ENCODE measurements at regions not wholly inside any gene's neighbourhood (a gene's known extent, or its start where the extent isn't known, plus 50 kb on each side); places are given as distances from the start of the nearest gene placed in this dataset.
A peak's percentile ranks its signal among the peaks of the same experiment; 100 is the strongest.
"Not testable (repeated sequence)": the region's sequence is repeated elsewhere in the genome, so short reads cannot be mapped to it uniquely, and the experiment has no call there.

DNA sequence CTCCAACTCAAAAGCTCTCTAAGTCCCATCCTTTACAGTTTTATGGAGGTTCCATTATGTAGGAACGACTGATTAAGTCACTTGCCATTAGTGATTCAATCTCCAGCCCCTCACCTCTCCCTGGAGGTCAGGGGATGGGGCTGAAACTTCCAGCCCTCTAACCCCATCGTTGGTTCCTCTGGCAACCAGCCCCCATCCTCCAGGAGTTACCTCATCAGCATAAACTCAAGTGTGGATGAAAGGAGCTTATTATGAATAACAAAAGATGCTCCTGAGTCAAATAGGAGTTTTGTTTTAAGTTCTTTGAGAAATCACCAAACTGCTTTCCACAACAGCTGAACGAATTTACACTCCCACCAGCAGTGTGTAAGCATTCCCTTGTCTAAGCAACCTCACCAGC, 494.3 kb upstream of the AUTS2 start:
- no peak for DNase-seq
- intact Hi-C loops (cut with DNase I), result no loop called here

- intact Hi-C loops (cut with DNase I), result no loop called here
- no peak for DNase-seq
Measured at GRCh38 chr7:69105092-69105491, 493.2 kb upstream of the AUTS2 start.

DNA sequence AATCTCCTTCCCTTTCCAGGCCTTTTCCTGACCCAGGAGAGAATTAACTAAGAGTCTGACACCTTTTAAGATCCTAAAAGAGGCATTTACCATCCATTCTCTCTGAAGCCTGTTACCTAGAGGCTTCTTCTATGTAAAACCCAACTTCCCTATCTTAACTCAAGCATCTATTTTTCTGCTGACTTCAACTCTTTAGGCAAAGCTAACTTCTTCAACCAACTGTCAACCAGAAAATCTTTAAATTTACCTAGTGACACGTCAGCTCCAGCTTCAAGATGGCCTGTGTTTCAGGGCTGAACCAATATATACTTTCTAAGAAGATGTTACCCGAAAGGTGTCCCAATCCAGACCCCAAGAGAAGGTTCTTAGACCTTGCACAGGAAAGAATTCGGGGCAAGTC, 492.3 kb upstream of the AUTS2 start:
- intact Hi-C loops (cut with DNase I), result no loop called here
- no peak for DNase-seq

DNA sequence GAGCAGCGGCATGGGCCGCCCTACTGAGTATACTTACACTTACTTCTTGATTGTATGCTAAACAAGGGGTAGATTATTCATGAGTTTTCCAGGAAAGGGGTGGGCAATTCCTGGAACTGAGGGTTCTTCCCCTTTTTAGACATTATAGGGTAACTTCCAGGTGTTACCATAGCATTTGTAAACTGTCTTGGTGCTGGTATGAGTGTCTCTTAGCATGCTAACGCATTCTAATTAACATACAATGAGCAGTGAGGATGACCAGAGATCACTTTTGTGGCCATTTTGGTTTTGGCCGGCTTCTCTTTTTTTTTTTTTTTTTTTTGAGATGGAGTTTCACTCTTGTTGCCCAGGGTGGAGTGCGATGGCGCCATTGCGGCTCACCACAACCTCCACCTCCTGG, 491.8 kb upstream of the AUTS2 start:
- DNase-seq; intact Hi-C loops (cut with DNase I): not testable (repeated sequence)

DNA sequence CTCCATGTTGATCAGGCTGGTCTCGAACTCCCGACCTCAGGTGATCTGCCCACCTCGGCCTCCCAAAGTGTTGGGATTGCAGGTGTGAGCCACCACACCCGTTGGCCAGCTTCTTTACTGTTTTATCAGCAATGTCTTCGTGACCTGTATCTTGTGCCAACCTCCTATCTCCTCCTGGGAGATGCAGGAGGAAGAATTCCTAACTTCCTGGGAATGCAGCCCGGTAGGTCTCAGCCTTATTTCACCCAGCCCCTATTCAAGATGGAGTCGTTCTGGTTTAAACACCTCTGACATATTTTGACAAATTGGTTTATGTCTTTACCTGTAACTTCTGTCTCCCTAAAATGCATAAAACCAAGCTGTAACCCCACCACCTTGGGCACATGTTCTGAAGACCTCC, 491.3 kb upstream of the AUTS2 start:
- DNase-seq; intact Hi-C loops (cut with DNase I): not testable (repeated sequence)

GRCh38 chr7:69108097-69108496, 490.2 kb upstream of the AUTS2 start:
- intact Hi-C loops (cut with DNase I), result no loop called here
- DNase-seq, result no peak

GRCh38 chr7:69109246-69109645, 489.0 kb upstream of the AUTS2 start:
- intact Hi-C loops (cut with DNase I), result no loop called here
- no peak for DNase-seq

DNA sequence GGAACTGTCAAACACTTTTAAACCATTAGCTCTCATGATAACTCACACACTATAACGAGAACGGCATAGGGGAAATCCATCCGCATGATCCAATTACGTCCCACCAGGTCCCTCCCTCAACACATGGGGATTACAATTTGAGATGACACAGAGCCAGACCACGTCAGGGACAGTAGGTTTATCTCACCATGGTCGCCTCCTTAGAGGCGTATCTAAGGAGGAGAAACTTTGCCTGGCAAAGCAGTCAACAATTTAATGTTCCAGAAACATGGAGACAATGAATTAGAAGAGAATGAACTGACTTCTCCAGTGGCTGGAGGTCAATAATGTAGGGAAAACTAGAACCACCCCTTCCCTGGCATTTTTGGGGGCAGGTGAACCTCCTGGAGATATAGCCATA, 488.4 kb upstream of the AUTS2 start:
- no peak for DNase-seq
- intact Hi-C loops (cut with DNase I), result no loop called here

DNA sequence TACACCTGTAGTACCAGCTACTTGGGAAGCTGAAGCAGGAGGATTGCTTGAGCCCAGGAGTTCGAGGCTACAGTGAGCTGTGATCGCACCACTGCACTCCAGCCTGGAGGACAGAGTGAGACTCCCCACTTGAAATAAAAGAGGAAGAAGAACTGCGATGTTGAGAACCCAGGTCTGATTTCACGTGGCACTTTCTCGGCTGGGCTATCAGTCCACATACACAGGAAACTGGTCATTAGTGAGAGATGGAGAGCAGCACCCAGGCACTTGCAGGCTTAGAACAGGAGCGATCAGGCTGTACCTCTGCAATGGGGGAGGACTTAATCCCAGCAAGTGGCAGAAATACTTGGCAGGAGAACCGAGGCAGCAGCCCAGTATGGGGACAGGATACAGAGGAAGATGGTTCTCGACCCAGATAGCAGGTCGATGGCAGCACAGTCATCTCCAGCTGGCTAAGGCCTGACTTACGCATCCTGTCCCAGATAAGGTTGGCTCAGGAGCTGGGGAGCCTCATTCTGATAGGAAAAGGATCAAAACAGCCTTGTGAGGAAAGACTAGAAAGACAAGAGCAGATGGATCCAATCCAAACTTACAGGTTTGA, 487.7 kb upstream of the AUTS2 start:
- DNase-seq, result peak in 1 of 10 donors; percentile 75
- intact Hi-C loops (cut with DNase I), result no loop called here

- DNase-seq, result no peak
Measured at GRCh38 chr7:69114374-69114773, 483.9 kb upstream of the AUTS2 start.

GRCh38 chr7:69115788-69116187, 482.5 kb upstream of the AUTS2 start:
- no peak for DNase-seq

More at GRCh38 chr7:69114374-69114773, 483.9 kb upstream of the AUTS2 start:
- intact Hi-C loops (cut with DNase I), result no loop called here

GRCh38 chr7:69116196-69116595, 482.1 kb upstream of the AUTS2 start:
- intact Hi-C loops (cut with DNase I); DNase-seq: not testable (repeated sequence)

More at GRCh38 chr7:69115788-69116187, 482.5 kb upstream of the AUTS2 start:
- intact Hi-C loops (cut with DNase I), result no loop called here

- intact Hi-C loops (cut with DNase I), result no loop called here
- DNase-seq, result no peak
Measured at GRCh38 chr7:69122953-69123352, 475.3 kb upstream of the AUTS2 start.

GRCh38 chr7:69126896-69127479, 471.3 kb upstream of the AUTS2 start:
- intact Hi-C loops (cut with DNase I), result no loop called here
- no peak for DNase-seq

- DNase-seq, result no peak
- intact Hi-C loops (cut with DNase I), result no loop called here
Measured at GRCh38 chr7:69129524-69129923, 468.8 kb upstream of the AUTS2 start.

GRCh38 chr7:69129951-69130350, 468.3 kb upstream of the AUTS2 start:
- intact Hi-C loops (cut with DNase I), result no loop called here

GRCh38 chr7:69130396-69130795, 467.9 kb upstream of the AUTS2 start:
- no peak for DNase-seq
- intact Hi-C loops (cut with DNase I), result no loop called here

More at GRCh38 chr7:69129951-69130350, 468.3 kb upstream of the AUTS2 start:
- DNase-seq, result no peak

- intact Hi-C loops (cut with DNase I), result no loop called here
- no peak for DNase-seq
Measured at GRCh38 chr7:69134316-69134715, 464.0 kb upstream of the AUTS2 start.

- intact Hi-C loops (cut with DNase I), result no loop called here
- no peak for DNase-seq
Measured at GRCh38 chr7:69147631-69148030, 450.6 kb upstream of the AUTS2 start.

GRCh38 chr7:69149804-69150782, 448.2 kb upstream of the AUTS2 start:
- no peak for DNase-seq
- intact Hi-C loops (cut with DNase I), result no loop called here

DNA sequence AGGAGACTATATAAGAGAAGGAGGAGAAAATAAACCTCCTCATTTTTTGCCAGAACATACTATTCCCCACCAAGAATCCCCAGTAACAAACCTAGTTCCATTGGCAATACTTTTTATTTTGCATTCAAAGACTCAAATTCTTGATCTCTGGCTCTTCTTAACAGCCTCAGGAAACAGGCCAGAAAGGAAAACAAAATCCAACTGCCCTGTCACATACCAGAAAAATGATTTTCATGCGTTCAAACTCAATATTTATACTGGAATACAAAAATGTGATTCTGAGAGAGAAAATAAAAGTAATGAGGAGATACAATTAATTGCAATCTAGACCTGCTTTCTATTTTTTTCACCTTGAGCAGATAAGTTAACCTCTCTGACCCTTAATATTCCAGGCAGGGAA, 435.9 kb upstream of the AUTS2 start:
- intact Hi-C loops (cut with DNase I), result no loop called here
- no peak for DNase-seq
